Right lobe of liver (tissue), 6 donors: ENCODE measurements at regions not wholly inside any gene's neighbourhood (a gene's known extent, or its start where the extent isn't known, plus 50 kb on each side); places are given as distances from the start of the nearest gene placed in this dataset.

Experiments
- ATAC-seq, 4 donors: fragments of 200-7000 bp; cut with Tn5 transposase; one replicate each; pipeline ENCODE4 v1.9.1; 2020; ENCODE audit warnings: mild to moderate bottlenecking in 4 of 4, moderate library complexity in 4 of 4
- DNase-seq, 3 donors: peaks; one replicate each; pipeline ENCODE4 v3.0.0-alpha.2; 2020
- H3K27ac ChIP-seq, 3 donors: fragments of 200-600 bp; one replicate each; pipeline ENCODE4 v1.8.0; 2022
- H3K27me3 ChIP-seq, 2 donors: fragments of 200-600 bp; one replicate each; pipeline ENCODE4 v1.8.0; 2022
- H3K36me3 ChIP-seq, 4 donors: fragments of 200-600 bp; sonication (generic) in 1 of 4; one replicate each; pipeline versions ENCODE4 v1.5.1 to v1.8.0; 2017 to 2022; ENCODE audit warnings: control low read depth in 1 of 4
- H3K4me1 ChIP-seq, 4 donors: fragments of 200-600 bp; sonication (generic) in 1 of 4; one replicate each; pipeline versions ENCODE4 v1.5.1 to v1.8.0; 2017 to 2022; ENCODE audit warnings: control low read depth in 1 of 4
- H3K4me3 ChIP-seq, 3 donors: fragments of 200-600 bp; one replicate each; pipeline ENCODE4 v1.8.0; 2022
- H3K9me3 ChIP-seq, 4 donors: fragments of 200-600 bp; sonication (generic) in 1 of 4; one replicate each; pipeline versions ENCODE4 v1.5.1 to v1.8.0; 2017 to 2022; ENCODE audit warnings: control low read depth in 1 of 4
- CTCF ChIP-seq, 4 donors: fragments of 200-600 bp in 3 of 4; fragments of 450-650 bp in 1 of 4; IDR thresholded peaks; one replicate each; pipeline versions ENCODE4 v1.5.1 to v1.8.0; 2016 to 2022; ENCODE audit warnings: antibody characterized with exemption in 4 of 4, mild to moderate bottlenecking in 2 of 4
- POLR2A ChIP-seq: fragments of 450-650 bp; IDR thresholded peaks from one replicate; pipeline ENCODE4 v1.6.1; 2017; ENCODE audit warnings: antibody characterized with exemption, mild to moderate bottlenecking
- WGBS: methylation state at CpG from one replicate; pipeline ENCODE4 v1.1.6; 2018; ENCODE audit warnings: low coverage, low lambda C conversion rate; ENCODE audit not compliant: insufficient coverage; ENCODE audit errors: missing lambda C conversion rate; 5-methylcytosine and 5-hydroxymethylcytosine counted together
- intact Hi-C, 2 donors: fragments of 100-400 bp; cut with DNase I; formaldehyde crosslinking; loops; one replicate each; pipeline versions ENCODE4 v1.11.2 to v1.14.1; 2022
- donor health status: DM: no; HTN: yes; CAD: no.
- donor health status: DM: no; HTN: no; CAD: no.
- donor health status: DM: no; HTN: no; CAD: no.
- donor health status: DM: no; HTN: yes; CAD: no.
- donor health status: DM: no; HTN: yes; CAD: no.

GRCh38 chr4:125101719-125102118 lies 213.0 kb upstream of the FAT4 start:
- Histone ChIP-seq H3K9me3 (no peaks in the 10 kb centered on the region), H3K4me3 (no peak overlapping the region), H3K36me3 (no peaks in the 10 kb centered on the region), H3K4me1 (no peaks in the 10 kb centered on the region), H3K27ac (no peak overlapping the region), H3K27me3 (no peaks in the 10 kb centered on the region)
- no peak for TF ChIP-seq POLR2A
- TF ChIP-seq CTCF (IDR thresholded peaks at IDR 0.05), result no peak
- 65% methylated on average over 3 of the region's 3 CpGs for WGBS
- intact Hi-C loops, result no loop called here
- ATAC-seq, result no peak
- DNase-seq, result no peak

GRCh38 chr4:125097729-125098128 lies 217.0 kb upstream of the FAT4 start:
- H3K27ac ChIP-seq, result no peak overlapping the region
- no peak for TF ChIP-seq POLR2A
- TF ChIP-seq CTCF (IDR thresholded peaks at IDR 0.05), result no peak
- DNase-seq, result no peak
- H3K36me3 ChIP-seq, result no peaks in the 10 kb centered on the region
- H3K4me3 ChIP-seq, result no peak overlapping the region
- WGBS, result 49% methylated on average over 2 of the region's 2 CpGs
- intact Hi-C loops, result no loop called here
- H3K4me1 ChIP-seq, result no peaks in the 10 kb centered on the region
- H3K27me3 ChIP-seq, result no peaks in the 10 kb centered on the region
- ATAC-seq, result no peak
- H3K9me3 ChIP-seq, result no peaks in the 10 kb centered on the region

- intact Hi-C loops, result no loop called here
- H3K36me3 ChIP-seq, result no peaks in the 10 kb centered on the region
- H3K27ac ChIP-seq, result no peak overlapping the region
- H3K27me3 ChIP-seq, result no peaks in the 10 kb centered on the region
- DNase-seq (no peak), ATAC-seq (no peak)
- H3K4me3 ChIP-seq, result no peak overlapping the region
- H3K9me3 ChIP-seq, result no peaks in the 10 kb centered on the region
- WGBS, result 72% methylated on average over 3 of the region's 3 CpGs
- TF ChIP-seq POLR2A (no peak), CTCF (IDR thresholded peaks at IDR 0.05) (no peak)
- no peaks in the 10 kb centered on the region for H3K4me1 ChIP-seq
Observed at GRCh38 chr4:125096662-125097061, 218.1 kb upstream of the FAT4 start.

- Histone ChIP-seq H3K27ac (no peak overlapping the region), H3K36me3 (no peaks in the 10 kb centered on the region), H3K27me3 (no peaks in the 10 kb centered on the region), H3K4me1 (no peaks in the 10 kb centered on the region), H3K4me3 (no peak overlapping the region), H3K9me3 (no peaks in the 10 kb centered on the region)
- ATAC-seq, result no peak
- WGBS, result 68% methylated on average over 4 of the region's 4 CpGs
- no peak for TF ChIP-seq CTCF (IDR thresholded peaks at IDR 0.05)
- TF ChIP-seq POLR2A, result no peak
- intact Hi-C loops, result no loop called here
- no peak for DNase-seq
Observed at GRCh38 chr4:125091541-125091940, 223.2 kb upstream of the FAT4 start.

GRCh38 chr4:125091101-125091500 lies 223.7 kb upstream of the FAT4 start:
- ATAC-seq (no peak), DNase-seq (no peak)
- intact Hi-C loops, result no loop called here
- H3K27ac ChIP-seq, result no peak overlapping the region
- no peaks in the 10 kb centered on the region for H3K4me1 ChIP-seq
- no peaks in the 10 kb centered on the region for H3K27me3 ChIP-seq
- TF ChIP-seq POLR2A (no peak), CTCF (IDR thresholded peaks at IDR 0.05) (no peak)
- no peak overlapping the region for H3K4me3 ChIP-seq
- 69% methylated on average over 1 of the region's 1 CpG for WGBS
- H3K9me3 ChIP-seq, result no peaks in the 10 kb centered on the region
- H3K36me3 ChIP-seq, result no peaks in the 10 kb centered on the region
